ENCODE measurements at regions not wholly inside any gene's neighbourhood (a gene's known extent, or its start where the extent isn't known, plus 50 kb on each side); places are given as distances from the start of the nearest gene placed in this dataset.

DNA sequence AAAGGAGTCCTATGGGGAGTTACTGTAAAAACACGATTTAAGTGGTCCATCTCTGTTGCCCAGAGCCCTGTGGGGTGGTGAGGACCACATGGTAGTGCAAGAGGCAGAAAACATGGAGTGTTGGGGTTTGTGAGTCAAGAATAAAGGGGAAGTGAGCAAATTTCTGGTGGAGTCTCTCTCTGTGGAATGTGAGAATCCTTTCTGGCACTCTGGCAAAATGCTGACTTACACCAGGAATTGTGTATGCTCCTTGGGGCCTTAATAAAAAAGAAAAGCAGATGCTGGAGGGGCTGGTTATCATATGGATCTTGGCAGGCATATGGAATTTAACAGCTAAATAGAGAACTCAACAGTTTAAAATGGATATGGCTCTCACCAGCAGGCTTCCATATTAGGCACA lies 486.0 kb downstream of the TNS3 start:
- TF ChIP-seq, protein P1, sequence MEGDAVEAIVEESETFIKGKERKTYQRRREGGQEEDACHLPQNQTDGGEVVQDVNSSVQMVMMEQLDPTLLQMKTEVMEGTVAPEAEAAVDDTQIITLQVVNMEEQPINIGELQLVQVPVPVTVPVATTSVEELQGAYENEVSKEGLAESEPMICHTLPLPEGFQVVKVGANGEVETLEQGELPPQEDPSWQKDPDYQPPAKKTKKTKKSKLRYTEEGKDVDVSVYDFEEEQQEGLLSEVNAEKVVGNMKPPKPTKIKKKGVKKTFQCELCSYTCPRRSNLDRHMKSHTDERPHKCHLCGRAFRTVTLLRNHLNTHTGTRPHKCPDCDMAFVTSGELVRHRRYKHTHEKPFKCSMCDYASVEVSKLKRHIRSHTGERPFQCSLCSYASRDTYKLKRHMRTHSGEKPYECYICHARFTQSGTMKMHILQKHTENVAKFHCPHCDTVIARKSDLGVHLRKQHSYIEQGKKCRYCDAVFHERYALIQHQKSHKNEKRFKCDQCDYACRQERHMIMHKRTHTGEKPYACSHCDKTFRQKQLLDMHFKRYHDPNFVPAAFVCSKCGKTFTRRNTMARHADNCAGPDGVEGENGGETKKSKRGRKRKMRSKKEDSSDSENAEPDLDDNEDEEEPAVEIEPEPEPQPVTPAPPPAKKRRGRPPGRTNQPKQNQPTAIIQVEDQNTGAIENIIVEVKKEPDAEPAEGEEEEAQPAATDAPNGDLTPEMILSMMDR (IDR thresholded peaks at IDR 0.05; ENCODE audit: low read depth, low read length): no peak
- TF ChIP-seq, protein P2, sequence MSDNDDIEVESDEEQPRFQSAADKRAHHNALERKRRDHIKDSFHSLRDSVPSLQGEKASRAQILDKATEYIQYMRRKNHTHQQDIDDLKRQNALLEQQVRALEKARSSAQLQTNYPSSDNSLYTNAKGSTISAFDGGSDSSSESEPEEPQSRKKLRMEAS (IDR thresholded peaks at IDR 0.05; ENCODE audit: low read depth, low read length): no peak
- TF ChIP-seq MYC (IDR thresholded peaks at IDR 0.05; ENCODE audit: low read depth, low read length): no peak
